OCI-LY7 (cell line): ENCODE measurements at regions not wholly inside any gene's neighbourhood (a gene's known extent, or its start where the extent isn't known, plus 50 kb on each side); places are given as distances from the start of the nearest gene placed in this dataset.

Experiments used
- BruUV-seq: library from RNA; stranded (reverse); fragments of 400-500 nt; replicated peaks from 2 replicates; lab custom pipeline; 2021; lab: Mats Ljungman, UMichigan
- CTCF ChIA-PET: fragments of 300-600 bp; sonication (Branson Sonifier 250); formaldehyde crosslinking; loops from one replicate; lab custom pipeline; 2022; ENCODE audit warnings: antibody characterized with exemption; ENCODE audit not compliant: unreplicated experiment; lab: Charles Lee
- POLR2A ChIA-PET: fragments of 300-600 bp; sonication (Branson Sonifier 250); formaldehyde crosslinking; loops from one replicate; lab custom pipeline; 2022; ENCODE audit warnings: antibody characterized with exemption; lab: Charles Lee
- DNase-seq: peaks from one replicate; pipeline ENCODE4 v3.0.0-alpha.2; 2015; ENCODE audit warnings: low spot score
- H2AFZ ChIP-seq: fragments of 200-600 bp; sonication (generic), shearing (Covaris generic); 2 replicates; pipeline ENCODE4 v1.6.1; 2014; ENCODE audit warnings: mild to moderate bottlenecking, antibody characterized with exemption, low read length, moderate library complexity
- H3K27ac ChIP-seq: fragments of 200-600 bp; sonication (generic); 2 replicates; pipeline ENCODE4 v1.5.1; 2014; ENCODE audit warnings: mixed run types, low read depth, mild to moderate bottlenecking, moderate library complexity, low read length, inconsistent platforms; ENCODE audit not compliant: poor library complexity, severe bottlenecking
- H3K36me3 ChIP-seq: fragments of 200-600 bp; sonication (generic); 2 replicates; pipeline ENCODE4 v1.6.1; 2014; ENCODE audit warnings: mild to moderate bottlenecking, antibody characterized with exemption, low read length, moderate library complexity, mixed read lengths; ENCODE audit not compliant: insufficient read depth
- H3K4me1 ChIP-seq: fragments of 200-600 bp; sonication (generic); 2 replicates; pipeline ENCODE4 v1.5.1; 2014; ENCODE audit warnings: mild to moderate bottlenecking, low read length; ENCODE audit not compliant: insufficient read depth, poor library complexity, severe bottlenecking
- H3K4me2 ChIP-seq: fragments of 200-600 bp; sonication (generic); 2 replicates; pipeline ENCODE4 v1.6.1; 2014; ENCODE audit warnings: mild to moderate bottlenecking, low read length
- H3K4me3 ChIP-seq: fragments of 200-600 bp; sonication (generic); 2 replicates; pipeline ENCODE4 v1.5.1; 2014; ENCODE audit warnings: mild to moderate bottlenecking, low read depth, low read length; ENCODE audit not compliant: poor library complexity, severe bottlenecking
- H3K79me2 ChIP-seq: fragments of 200-600 bp; sonication (generic); 2 replicates; pipeline ENCODE4 v1.6.1; 2016; ENCODE audit warnings: low read depth, mild to moderate bottlenecking, low read length, moderate library complexity, mixed read lengths; ENCODE audit not compliant: insufficient read depth
- H3K9me2 ChIP-seq: fragments of 200-600 bp; sonication (generic); 2 replicates; pipeline ENCODE4 v1.6.1; 2016; ENCODE audit warnings: mild to moderate bottlenecking, low read length, mixed read lengths; ENCODE audit not compliant: insufficient read depth
- H3K9me3 ChIP-seq: fragments of 200-600 bp; sonication (generic); 2 replicates; pipeline ENCODE4 v1.6.1; 2014; ENCODE audit warnings: mild to moderate bottlenecking, mixed run types, low read length, mixed read lengths
- H4K20me1 ChIP-seq: fragments of 200-600 bp; sonication (generic); 2 replicates; pipeline ENCODE4 v1.6.1; 2014; ENCODE audit warnings: mild to moderate bottlenecking, antibody characterized with exemption, low read length, moderate library complexity, mixed read lengths; ENCODE audit not compliant: insufficient read depth
- EZH2phosphoT487 ChIP-seq: fragments of 200-600 bp; sonication (generic); IDR thresholded peaks from 2 replicates; pipeline ENCODE4 v1.6.1; 2018; ENCODE audit warnings: low read depth, borderline replicate concordance, mild to moderate bottlenecking, mixed run types, antibody characterized with exemption, low read length, moderate library complexity, mixed read lengths
- intact Hi-C: fragments of 100-400 bp; cut with micrococcal nuclease; formaldehyde crosslinking; loops from one replicate; pipeline ENCODE4 v1.10.0; 2022; ENCODE audit not compliant: unreplicated experiment
- TF ChIP-seq, protein P1 (sequence below): fragments of 200-600 bp; sonication (generic); conservative IDR thresholded peaks from 2 replicates; pipeline ENCODE4 v1.5.1; 2014; ENCODE audit warnings: mild to moderate bottlenecking, antibody characterized with exemption, low read length, moderate library complexity, mixed read lengths

DNA sequence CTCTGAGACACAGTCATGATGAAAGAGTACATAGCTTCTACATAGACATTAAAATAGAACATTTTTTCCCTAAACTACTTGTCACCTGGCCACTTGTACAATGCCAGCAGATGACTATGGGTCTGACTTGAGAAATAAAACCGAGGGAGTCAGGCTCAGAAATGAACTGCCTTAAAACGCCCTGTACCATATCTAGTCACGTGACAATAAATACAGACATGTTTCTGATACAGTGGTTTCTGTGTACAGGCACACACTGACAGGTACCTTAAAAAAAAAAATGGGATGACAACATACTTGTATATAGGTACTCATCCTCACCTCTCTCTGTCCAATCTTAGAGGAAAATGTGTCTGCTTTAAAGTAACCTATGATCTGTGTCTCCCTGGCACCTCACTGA lies 144.1 kb downstream of the SH3BGRL2 start:
- Histone ChIP-seq H3K36me3 (no peaks in the 10 kb centered on the region), H4K20me1 (no peaks in the 10 kb centered on the region)

DNA sequence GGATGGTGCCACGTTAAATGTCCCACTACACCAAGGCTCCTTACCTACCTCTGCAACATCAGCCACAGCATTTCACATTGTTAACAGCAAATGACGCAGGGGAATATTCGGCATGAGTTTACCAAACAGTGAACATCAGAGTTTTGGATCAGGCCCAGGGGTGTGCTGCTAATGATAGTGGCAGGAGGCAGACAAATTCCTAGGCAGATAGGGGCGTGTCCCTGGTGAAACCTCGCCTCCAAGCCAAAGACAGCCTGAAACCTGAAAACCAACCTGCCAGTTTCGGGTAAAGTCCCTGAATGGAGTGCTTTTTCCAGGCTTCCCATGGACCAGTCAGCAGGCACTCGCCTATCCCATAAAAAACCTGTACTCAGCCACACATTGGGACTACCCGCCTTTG lies 133.6 kb downstream of the SH3BGRL2 start:
- no peak overlapping the region for H3K4me3 ChIP-seq
- no peak overlapping the region for H2AFZ ChIP-seq
- ChIA-PET POLR2A (no interaction called here), CTCF (no interaction called here)
- H4K20me1 ChIP-seq: no peaks in the 10 kb centered on the region
- no peak overlapping the region for H3K4me2 ChIP-seq
- no peaks in the 10 kb centered on the region for H3K4me1 ChIP-seq
- no peak overlapping the region for H3K27ac ChIP-seq
- TF ChIP-seq, protein P1, sequence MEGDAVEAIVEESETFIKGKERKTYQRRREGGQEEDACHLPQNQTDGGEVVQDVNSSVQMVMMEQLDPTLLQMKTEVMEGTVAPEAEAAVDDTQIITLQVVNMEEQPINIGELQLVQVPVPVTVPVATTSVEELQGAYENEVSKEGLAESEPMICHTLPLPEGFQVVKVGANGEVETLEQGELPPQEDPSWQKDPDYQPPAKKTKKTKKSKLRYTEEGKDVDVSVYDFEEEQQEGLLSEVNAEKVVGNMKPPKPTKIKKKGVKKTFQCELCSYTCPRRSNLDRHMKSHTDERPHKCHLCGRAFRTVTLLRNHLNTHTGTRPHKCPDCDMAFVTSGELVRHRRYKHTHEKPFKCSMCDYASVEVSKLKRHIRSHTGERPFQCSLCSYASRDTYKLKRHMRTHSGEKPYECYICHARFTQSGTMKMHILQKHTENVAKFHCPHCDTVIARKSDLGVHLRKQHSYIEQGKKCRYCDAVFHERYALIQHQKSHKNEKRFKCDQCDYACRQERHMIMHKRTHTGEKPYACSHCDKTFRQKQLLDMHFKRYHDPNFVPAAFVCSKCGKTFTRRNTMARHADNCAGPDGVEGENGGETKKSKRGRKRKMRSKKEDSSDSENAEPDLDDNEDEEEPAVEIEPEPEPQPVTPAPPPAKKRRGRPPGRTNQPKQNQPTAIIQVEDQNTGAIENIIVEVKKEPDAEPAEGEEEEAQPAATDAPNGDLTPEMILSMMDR: no peak
- TF ChIP-seq EZH2phosphoT487: no peak
- intact Hi-C loops: no loop called here
- no peaks in the 10 kb centered on the region for H3K36me3 ChIP-seq
- H3K79me2 ChIP-seq: no peaks in the 10 kb centered on the region
- no peak for DNase-seq
- no peaks in the 10 kb centered on the region for H3K9me2 ChIP-seq
- BruUV-seq: no TSS peak
- no peaks in the 10 kb centered on the region for H3K9me3 ChIP-seq

More for the DNA sequence above, 144.1 kb downstream of the SH3BGRL2 start:
- ChIA-PET POLR2A (interaction anchor here (0.8 kb wide), 1 partner anchor 905 kb away, joined by 4 read pairs; no protein-coding TSS in a partner anchor), CTCF (no interaction called here)
- Histone ChIP-seq H3K79me2 (no peaks in the 10 kb centered on the region), H3K9me2 (no peaks in the 10 kb centered on the region), H3K4me3 (no peak overlapping the region), H3K27ac (no peak overlapping the region), H2AFZ (no peak overlapping the region), H3K4me2 (no peak overlapping the region), H3K4me1 (no peaks in the 10 kb centered on the region), H3K9me3 (no peaks in the 10 kb centered on the region)
- TF ChIP-seq, protein P1: no peak
- TF ChIP-seq EZH2phosphoT487: no peak
- intact Hi-C loops: loop anchor here (5.0 kb wide), 1 partner anchor 37 kb away; no protein-coding TSS in a partner anchor
- DNase-seq: no peak
- BruUV-seq: no TSS peak

DNA sequence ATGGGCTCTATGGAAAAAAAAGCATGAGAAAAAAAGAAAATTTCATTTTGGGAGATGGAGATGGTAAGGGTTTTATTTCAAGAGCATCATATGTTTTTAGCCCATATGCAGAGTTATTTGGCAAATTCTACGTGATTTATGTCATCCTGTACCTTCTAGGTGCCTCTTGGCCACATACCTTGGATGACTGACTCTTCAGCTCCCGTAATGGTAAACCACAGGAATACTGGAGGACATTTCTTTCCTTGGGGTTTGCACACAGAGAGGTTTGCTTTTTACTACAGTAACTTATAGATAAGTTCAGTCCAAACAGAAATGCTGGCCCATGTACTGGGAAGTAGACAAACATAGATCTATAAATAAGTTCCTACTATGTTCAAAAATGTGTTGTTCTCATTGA lies 132.2 kb downstream of the SH3BGRL2 start:
- H3K9me2 ChIP-seq: no peaks in the 10 kb centered on the region
- no peak overlapping the region for H2AFZ ChIP-seq
- no peak overlapping the region for H3K4me3 ChIP-seq
- no peak for TF ChIP-seq EZH2phosphoT487
- TF ChIP-seq, protein P1: no peak
- no peak overlapping the region for H3K4me2 ChIP-seq
- no peaks in the 10 kb centered on the region for H4K20me1 ChIP-seq
- H3K4me1 ChIP-seq: no peaks in the 10 kb centered on the region
- H3K27ac ChIP-seq: no peak overlapping the region
- no peaks in the 10 kb centered on the region for H3K36me3 ChIP-seq
- DNase-seq: no peak
- H3K79me2 ChIP-seq: no peaks in the 10 kb centered on the region
- POLR2A ChIA-PET: no interaction called here
- no peaks in the 10 kb centered on the region for H3K9me3 ChIP-seq
- intact Hi-C loops: no loop called here
- CTCF ChIA-PET: no interaction called here
- no TSS peak for BruUV-seq
